ENCODE measurements at regions not wholly inside any gene's neighbourhood (a gene's known extent, or its start where the extent isn't known, plus 50 kb on each side); places are given as distances from the start of the nearest gene placed in this dataset.

DNA sequence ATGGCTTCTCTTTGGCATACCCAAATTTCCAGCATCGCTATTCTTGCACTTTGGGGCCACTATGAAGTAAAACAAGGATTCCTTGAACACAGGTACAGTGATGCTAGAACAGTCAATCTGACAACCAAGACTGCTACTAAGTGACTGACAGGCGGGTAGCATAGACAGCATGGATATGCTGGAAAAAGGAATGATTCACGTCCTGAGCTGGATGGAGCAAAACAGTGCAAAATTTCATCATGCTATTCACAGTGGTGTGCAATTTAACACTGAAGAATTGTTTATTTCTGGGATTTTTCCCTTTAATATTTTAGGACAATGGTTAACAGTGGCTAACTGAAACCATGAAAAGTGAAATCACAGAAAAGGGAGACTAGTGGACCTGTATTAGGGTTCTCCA, 1511.2 kb upstream of the ZEB2 start:
- H3K27me3 Mint-ChIP-seq (ENCODE audit: low read depth in 3 of 3), result peaks cover 0 to 3% (median 0%) of the 10 kb centered on the region in 3 donors
- peaks cover 0 to 3% (median 0%) of the 10 kb centered on the region in 3 donors for H3K36me3 Mint-ChIP-seq
- DNase-seq, result no peak
- no peak overlapping the region for H3K27ac Mint-ChIP-seq
- H3K9me3 Mint-ChIP-seq, result peaks cover 0 to 7% (median 5%) of the 10 kb centered on the region in 6 donors
- H3K4me1 Mint-ChIP-seq, result no peaks in the 10 kb centered on the region
- no peak overlapping the region for H3K4me3 Mint-ChIP-seq

- H3K27ac Mint-ChIP-seq, result no peak overlapping the region
Measured at GRCh38 chr2:146027156-146027555, 1507.2 kb upstream of the ZEB2 start.

DNA sequence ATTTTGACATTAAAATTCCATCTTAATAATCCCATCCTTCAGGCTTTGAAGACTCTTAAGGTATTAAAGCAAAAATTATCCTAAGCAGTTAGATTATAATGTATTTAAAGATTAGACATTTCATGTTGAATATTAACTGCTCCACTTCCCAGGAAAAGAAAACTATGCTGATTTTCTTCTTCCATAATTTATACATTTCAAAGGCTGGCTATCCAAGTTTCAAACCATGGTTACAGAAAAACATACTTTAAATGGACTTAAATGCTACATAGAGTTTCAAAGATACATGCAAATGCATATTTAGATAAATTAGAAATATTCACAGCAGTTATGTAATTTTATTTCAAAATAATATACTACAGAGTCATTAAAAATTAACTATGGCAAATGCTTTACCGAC, 1505.6 kb upstream of the ZEB2 start:
- DNase-seq, result no peak
- H3K27ac Mint-ChIP-seq, result no peak overlapping the region
- H3K4me1 Mint-ChIP-seq, result no peaks in the 10 kb centered on the region
- H3K36me3 Mint-ChIP-seq, result peaks cover 0 to 3% (median 0%) of the 10 kb centered on the region in 3 donors
- H3K27me3 Mint-ChIP-seq (ENCODE audit: low read depth in 3 of 3), result peaks cover 0 to 2% (median 0%) of the 10 kb centered on the region in 3 donors
- H3K9me3 Mint-ChIP-seq, result peaks cover 0 to 10% (median 3%) of the 10 kb centered on the region in 6 donors
- no peak overlapping the region for H3K4me3 Mint-ChIP-seq

More at GRCh38 chr2:146027156-146027555, 1507.2 kb upstream of the ZEB2 start:
- Mint-ChIP-seq H3K9me3 (peaks cover 0 to 10% (median 1%) of the 10 kb centered on the region in 6 donors), H3K4me1 (no peaks in the 10 kb centered on the region), H3K27me3 (ENCODE audit: low read depth in 3 of 3) (peaks cover 0 to 3% (median 0%) of the 10 kb centered on the region in 3 donors), H3K4me3 (no peak overlapping the region), H3K36me3 (peaks cover 0 to 3% (median 0%) of the 10 kb centered on the region in 3 donors)
- no peak for DNase-seq

DNA sequence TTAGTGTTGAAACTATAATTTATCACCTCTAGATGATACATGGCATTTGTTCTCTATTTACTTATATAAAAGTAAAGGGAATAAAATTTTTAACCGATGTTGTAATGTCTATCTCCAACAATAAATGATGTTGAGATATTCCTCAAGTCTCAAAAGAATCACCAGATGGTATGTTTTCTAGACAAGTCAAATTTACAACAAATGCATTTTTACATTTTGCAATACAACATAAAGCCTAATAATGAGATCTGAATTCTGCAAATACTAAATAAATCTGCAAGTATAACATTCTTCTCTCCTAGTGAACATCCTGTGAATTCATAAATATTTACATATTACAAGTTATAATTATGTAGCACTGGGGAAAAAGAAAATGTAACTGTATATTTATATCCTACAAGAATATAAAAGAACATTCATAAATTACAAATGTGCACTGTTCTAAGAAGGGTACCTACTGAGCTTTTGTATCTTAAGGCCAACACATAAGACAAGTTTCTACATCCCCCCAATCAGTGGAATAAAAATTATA, 1504.4 kb upstream of the ZEB2 start:
- H3K36me3 Mint-ChIP-seq, result peaks cover 0 to 3% (median 0%) of the 10 kb centered on the region in 3 donors
- peaks cover 0 to 2% (median 0%) of the 10 kb centered on the region in 3 donors for H3K27me3 Mint-ChIP-seq (ENCODE audit: low read depth in 3 of 3)
- DNase-seq, result no peak
- H3K4me1 Mint-ChIP-seq, result no peaks in the 10 kb centered on the region
- peaks cover 0 to 16% (median 3%) of the 10 kb centered on the region in 6 donors for H3K9me3 Mint-ChIP-seq
- H3K4me3 Mint-ChIP-seq, result no peak overlapping the region
- no peak overlapping the region for H3K27ac Mint-ChIP-seq

- H3K9me3 Mint-ChIP-seq, result peaks cover 0 to 14% (median 3%) of the 10 kb centered on the region in 6 donors
- no peak overlapping the region for H3K4me3 Mint-ChIP-seq
- no peak overlapping the region for H3K27ac Mint-ChIP-seq
- H3K36me3 Mint-ChIP-seq, result no peaks in the 10 kb centered on the region
- H3K27me3 Mint-ChIP-seq (ENCODE audit: low read depth in 3 of 3), result peaks cover 0 to 2% (median 0%) of the 10 kb centered on the region in 3 donors
- DNase-seq, result no peak
- no peaks in the 10 kb centered on the region for H3K4me1 Mint-ChIP-seq
Measured at GRCh38 chr2:146004462-146004861, 1484.5 kb upstream of the ZEB2 start.

- H3K27ac Mint-ChIP-seq, result no peak overlapping the region
- no peak for DNase-seq
- no peaks in the 10 kb centered on the region for H3K4me1 Mint-ChIP-seq
- H3K9me3 Mint-ChIP-seq, result peaks cover 0 to 10% (median 3%) of the 10 kb centered on the region in 6 donors
- no peaks in the 10 kb centered on the region for H3K36me3 Mint-ChIP-seq
- H3K4me3 Mint-ChIP-seq, result no peak overlapping the region
- H3K27me3 Mint-ChIP-seq (ENCODE audit: low read depth in 3 of 3), result peaks cover 0 to 2% (median 0%) of the 10 kb centered on the region in 3 donors
Measured at GRCh38 chr2:146003337-146003736, 1483.4 kb upstream of the ZEB2 start.

- no peaks in the 10 kb centered on the region for H3K36me3 Mint-ChIP-seq
- H3K4me3 Mint-ChIP-seq, result no peak overlapping the region
- no peaks in the 10 kb centered on the region for H3K4me1 Mint-ChIP-seq
- no peak for DNase-seq
- H3K9me3 Mint-ChIP-seq, result peaks cover 10 to 39% (median 18%) of the 10 kb centered on the region in 6 donors
- no peak overlapping the region for H3K27ac Mint-ChIP-seq
- H3K27me3 Mint-ChIP-seq (ENCODE audit: low read depth in 3 of 3), result peaks cover 0 to 4% (median 0%) of the 10 kb centered on the region in 3 donors
Measured at GRCh38 chr2:145994910-145995309, 1475.0 kb upstream of the ZEB2 start.

DNA sequence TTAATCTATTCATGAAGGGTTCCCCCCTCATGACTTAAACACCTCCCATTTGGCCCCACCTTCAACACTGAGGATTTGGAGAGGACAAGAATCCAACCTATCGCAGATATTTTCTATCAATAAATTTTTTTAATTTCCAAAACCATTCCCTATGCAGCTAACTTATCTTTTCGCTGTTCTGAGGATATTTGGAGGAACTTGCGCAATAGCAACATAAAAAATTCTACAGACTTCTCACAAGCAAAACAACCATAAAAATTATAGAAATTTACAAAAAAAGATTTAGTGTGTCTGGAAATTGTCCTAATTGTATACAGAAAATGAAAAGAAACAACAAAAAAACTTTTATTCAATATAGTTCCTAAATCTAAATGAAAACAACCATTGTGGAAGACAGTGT, 1472.7 kb upstream of the ZEB2 start:
- Mint-ChIP-seq H3K36me3 (no peaks in the 10 kb centered on the region), H3K27me3 (ENCODE audit: low read depth in 3 of 3) (peaks cover 0 to 4% (median 0%) of the 10 kb centered on the region in 3 donors), H3K9me3 (peaks cover 10 to 32% (median 18%) of the 10 kb centered on the region in 6 donors), H3K4me1 (no peaks in the 10 kb centered on the region), H3K4me3 (no peak overlapping the region), H3K27ac (no peak overlapping the region)
- no peak for DNase-seq

DNA sequence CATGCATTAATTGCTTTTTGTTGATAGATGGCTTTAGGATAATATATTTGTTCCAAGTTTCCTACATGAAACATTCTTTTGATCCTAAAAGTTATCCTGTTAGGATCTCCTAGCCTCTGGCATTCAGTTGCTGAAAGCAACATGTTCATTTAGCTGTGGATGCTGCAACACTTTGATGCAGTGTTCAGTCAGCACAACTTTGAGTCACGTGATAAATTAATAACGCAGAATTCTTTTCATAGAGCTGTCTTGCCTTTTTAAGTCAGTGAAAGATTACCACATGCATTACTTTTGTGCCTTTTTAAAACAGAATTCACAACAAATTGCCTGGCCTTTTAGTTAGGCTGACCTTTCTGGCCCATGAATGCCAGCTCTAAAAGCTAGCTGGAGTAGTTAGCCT, 1467.9 kb upstream of the ZEB2 start:
- Mint-ChIP-seq H3K4me1 (no peaks in the 10 kb centered on the region), H3K9me3 (peaks cover 5 to 10% (median 7%) of the 10 kb centered on the region in 6 donors), H3K27me3 (ENCODE audit: low read depth in 3 of 3) (peaks cover 0 to 5% (median 0%) of the 10 kb centered on the region in 3 donors), H3K36me3 (no peaks in the 10 kb centered on the region), H3K27ac (no peak overlapping the region), H3K4me3 (no peak overlapping the region)
- DNase-seq, result no peak

GRCh38 chr2:145985517-145985916, 1465.6 kb upstream of the ZEB2 start:
- peaks cover 0 to 1% (median 0%) of the 10 kb centered on the region in 3 donors for H3K27me3 Mint-ChIP-seq (ENCODE audit: low read depth in 3 of 3)
- no peak for DNase-seq
- H3K4me3 Mint-ChIP-seq, result no peak overlapping the region
- peaks cover 0 to 9% (median 2%) of the 10 kb centered on the region in 6 donors for H3K9me3 Mint-ChIP-seq
- no peak overlapping the region for H3K27ac Mint-ChIP-seq
- no peaks in the 10 kb centered on the region for H3K4me1 Mint-ChIP-seq
- H3K36me3 Mint-ChIP-seq, result no peaks in the 10 kb centered on the region

DNA sequence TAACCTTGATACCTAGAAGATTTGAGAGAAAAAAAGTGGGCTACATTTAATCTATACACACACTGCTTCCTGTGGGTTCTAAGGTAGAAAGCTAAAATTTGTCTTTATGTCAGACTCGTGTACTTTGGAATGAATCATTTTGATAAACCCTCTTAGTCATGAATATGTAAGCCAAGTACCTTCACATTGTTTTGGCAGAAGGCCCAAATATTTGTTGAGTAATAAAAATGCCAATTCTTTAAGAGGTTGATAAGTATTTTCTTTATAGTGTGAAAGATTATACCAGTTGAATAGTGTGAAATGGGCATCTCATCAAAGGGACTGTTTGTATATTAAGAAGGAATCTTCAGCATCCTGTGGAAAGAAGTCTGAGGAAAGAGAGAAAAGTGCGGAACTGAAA, 1464.7 kb upstream of the ZEB2 start:
- Mint-ChIP-seq H3K27ac (no peak overlapping the region), H3K9me3 (peaks cover 0 to 9% (median 2%) of the 10 kb centered on the region in 6 donors), H3K4me1 (no peaks in the 10 kb centered on the region), H3K36me3 (no peaks in the 10 kb centered on the region), H3K4me3 (no peak overlapping the region), H3K27me3 (ENCODE audit: low read depth in 3 of 3) (peaks cover 0 to 1% (median 0%) of the 10 kb centered on the region in 3 donors)
- no peak for DNase-seq

DNA sequence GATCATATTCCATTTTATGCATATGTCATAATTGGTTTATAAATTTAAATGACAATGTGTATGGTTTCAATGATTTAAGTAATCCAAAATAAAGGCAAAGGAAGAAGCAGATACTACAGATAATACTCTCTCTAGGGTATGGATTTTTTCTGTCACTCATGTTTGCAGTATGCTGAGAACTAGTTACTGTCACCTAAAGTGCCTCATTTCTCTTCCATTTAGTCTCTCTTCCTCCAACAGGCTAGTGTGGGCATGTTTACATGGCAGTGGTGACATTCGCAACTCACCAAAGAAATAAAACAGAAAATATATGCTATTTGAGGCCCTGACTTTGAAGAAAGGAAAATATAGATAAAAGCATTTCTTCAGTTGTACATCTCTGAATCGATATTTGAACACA, 1460.4 kb upstream of the ZEB2 start:
- Mint-ChIP-seq H3K27ac (no peak overlapping the region), H3K36me3 (no peaks in the 10 kb centered on the region)
- DNase-seq, result no peak

DNA sequence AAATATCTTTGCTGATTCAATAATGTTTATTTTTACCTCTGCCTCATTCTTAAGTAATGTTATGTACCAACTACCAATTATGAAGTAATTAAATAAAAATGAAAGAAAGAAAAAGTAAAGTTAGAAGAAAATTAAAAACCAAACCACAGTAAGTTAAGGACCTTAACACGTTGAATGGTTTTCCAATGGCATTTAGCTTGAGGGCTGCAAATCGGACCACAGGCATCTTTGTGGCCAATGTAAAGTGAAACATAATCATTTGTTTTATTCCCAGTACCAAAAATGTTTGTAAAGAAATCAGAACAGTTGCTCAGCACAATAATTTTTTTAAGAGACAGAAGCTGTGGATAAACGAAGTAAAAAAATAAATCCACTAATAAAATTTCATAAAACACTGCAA, 1455.5 kb upstream of the ZEB2 start:
- H3K9me3 Mint-ChIP-seq, result peaks cover 0 to 7% (median 3%) of the 10 kb centered on the region in 6 donors
- H3K4me3 Mint-ChIP-seq, result no peak overlapping the region
- H3K36me3 Mint-ChIP-seq, result no peaks in the 10 kb centered on the region

More for the DNA sequence above, 1460.4 kb upstream of the ZEB2 start:
- H3K4me3 Mint-ChIP-seq, result no peak overlapping the region
- H3K27me3 Mint-ChIP-seq (ENCODE audit: low read depth in 3 of 3), result no peaks in the 10 kb centered on the region
- no peaks in the 10 kb centered on the region for H3K4me1 Mint-ChIP-seq
- H3K9me3 Mint-ChIP-seq, result peaks cover 0 to 9% (median 4%) of the 10 kb centered on the region in 6 donors

DNA sequence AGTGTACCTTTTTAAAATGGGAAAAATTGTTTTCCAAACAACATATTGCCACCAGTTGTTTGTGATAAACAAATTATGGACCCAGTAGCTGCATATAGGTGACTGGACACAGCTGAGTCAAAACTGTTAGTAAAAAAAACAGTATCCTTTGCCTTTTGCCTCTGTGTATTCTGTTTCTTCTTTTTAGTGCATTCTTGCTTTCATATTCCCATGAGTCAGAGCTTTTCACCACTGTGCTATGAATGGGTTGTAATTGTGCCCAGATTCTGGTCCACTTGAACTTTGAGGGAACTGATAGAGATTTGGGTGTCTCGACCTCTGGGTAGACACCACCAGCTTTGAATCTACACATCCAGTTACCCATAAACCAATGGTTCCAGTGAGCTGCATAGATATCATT, 1441.9 kb upstream of the ZEB2 start:
- DNase-seq, result no peak
- Mint-ChIP-seq H3K27me3 (ENCODE audit: low read depth in 3 of 3) (peaks cover 0 to 7% (median 1%) of the 10 kb centered on the region in 3 donors), H3K4me3 (no peak overlapping the region), H3K4me1 (no peaks in the 10 kb centered on the region), H3K27ac (no peak overlapping the region), H3K9me3 (peaks cover 5 to 41% (median 16%) of the 10 kb centered on the region in 6 donors), H3K36me3 (peaks cover 0 to 4% (median 0%) of the 10 kb centered on the region in 3 donors)

More for the DNA sequence above, 1455.5 kb upstream of the ZEB2 start:
- no peaks in the 10 kb centered on the region for H3K27me3 Mint-ChIP-seq (ENCODE audit: low read depth in 3 of 3)
- DNase-seq, result no peak
- H3K27ac Mint-ChIP-seq, result no peak overlapping the region
- H3K4me1 Mint-ChIP-seq, result no peaks in the 10 kb centered on the region
